HG03442 (cell line): ENCODE measurements at regions not wholly inside any gene's neighbourhood (a gene's known extent, or its start where the extent isn't known, plus 50 kb on each side); places are given as distances from the start of the nearest gene placed in this dataset.

Experiments used
- ATAC-seq: cut with Tn5 transposase; IDR thresholded peaks from one replicate; pipeline ENCODE4 v1.9.1; 2021; ENCODE audit warnings: mild to moderate bottlenecking, moderate library complexity; ENCODE audit not compliant: unreplicated experiment

- ATAC-seq, result no peak
Measured at GRCh38 chr18:61225336-61225735, 107.9 kb upstream of the CDH20 start.

- no peak for ATAC-seq
Measured at GRCh38 chr18:61236356-61237057, 96.7 kb upstream of the CDH20 start.

GRCh38 chr18:61237529-61237928 is 95.7 kb upstream of the CDH20 start:
- no peak for ATAC-seq

- no peak for ATAC-seq
Measured at GRCh38 chr18:61239051-61239450, 94.2 kb upstream of the CDH20 start.

- no peak for ATAC-seq
Measured at GRCh38 chr18:61241260-61241853, 91.9 kb upstream of the CDH20 start.

GRCh38 chr18:61244632-61245031 is 88.6 kb upstream of the CDH20 start:
- ATAC-seq, result no peak

- no peak for ATAC-seq
Measured at GRCh38 chr18:61245276-61245675, 88.0 kb upstream of the CDH20 start.

GRCh38 chr18:61248589-61248988 is 84.6 kb upstream of the CDH20 start:
- no peak for ATAC-seq

GRCh38 chr18:61256291-61256690 is 76.9 kb upstream of the CDH20 start:
- no peak for ATAC-seq

GRCh38 chr18:61261870-61262269 is 71.4 kb upstream of the CDH20 start:
- peak; percentile 52 for ATAC-seq

- ATAC-seq, result no peak
Measured at GRCh38 chr18:61272793-61273192, 60.4 kb upstream of the CDH20 start.

GRCh38 chr18:61273533-61273932 is 59.7 kb upstream of the CDH20 start:
- no peak for ATAC-seq

- no peak for ATAC-seq
Measured at GRCh38 chr18:61274416-61274960, 58.7 kb upstream of the CDH20 start.

GRCh38 chr18:61277808-61278207 is 55.4 kb upstream of the CDH20 start:
- no peak for ATAC-seq

GRCh38 chr18:61281431-61281830 is 51.8 kb upstream of the CDH20 start:
- ATAC-seq, result no peak

GRCh38 chr18:61282926-61283325 is 50.3 kb upstream of the CDH20 start:
- ATAC-seq, result no peak
